Small intestine (tissue), 7 donors: ENCODE measurements at regions not wholly inside any gene's neighbourhood (a gene's known extent, or its start where the extent isn't known, plus 50 kb on each side); places are given as distances from the start of the nearest gene placed in this dataset.
"Not testable (repeated sequence)": the region's sequence is repeated elsewhere in the genome, so short reads cannot be mapped to it uniquely, and the experiment has no call there.

Source experiments
- DNase-seq, 2 donors: peaks; one replicate each; pipeline versions ENCODE4 v3.0.0 to v3.0.0-alpha.2; 2013
- FAIRE-seq: peaks from 2 replicates; lab custom pipeline; 2012; peaks lifted over from hg19 to GRCh38; lab: Jason Lieb, UNC
- H3K27ac ChIP-seq, 3 donors: one replicate each; pipeline ENCODE4 v1.5.1; 2013; ENCODE audit warnings: low read length in 2 of 3, mild to moderate bottlenecking in 2 of 3, control low read depth in 1 of 3, inconsistent platforms in 1 of 3, low read depth in 1 of 3, moderate library complexity in 1 of 3
- H3K27me3 ChIP-seq, 3 donors: one replicate each; pipeline ENCODE4 v1.6.1; 2013; ENCODE audit warnings: low read length in 3 of 3, inconsistent platforms in 1 of 3; ENCODE audit not compliant: control insufficient read depth in 3 of 3, insufficient read depth in 3 of 3
- H3K36me3 ChIP-seq, 3 donors: one replicate each; pipeline ENCODE4 v1.6.1; 2013; ENCODE audit warnings: low read length in 3 of 3, inconsistent platforms in 1 of 3, low read depth in 1 of 3, mild to moderate bottlenecking in 1 of 3, moderate library complexity in 1 of 3; ENCODE audit not compliant: control insufficient read depth in 3 of 3, insufficient read depth in 2 of 3
- H3K4me1 ChIP-seq, 3 donors: one replicate each; pipeline ENCODE4 v1.6.1; 2013; ENCODE audit warnings: low read length in 2 of 3, inconsistent platforms in 1 of 3, low read depth in 1 of 3, mild to moderate bottlenecking in 1 of 3, moderate library complexity in 1 of 3; ENCODE audit not compliant: control insufficient read depth in 3 of 3, insufficient read depth in 2 of 3
- H3K4me3 ChIP-seq, 3 donors: one replicate each; pipeline ENCODE4 v1.5.1; 2013; ENCODE audit warnings: low read length in 3 of 3, control low read depth in 1 of 3, inconsistent platforms in 1 of 3, low read depth in 1 of 3, mild to moderate bottlenecking in 1 of 3, moderate library complexity in 1 of 3
- H3K9me3 ChIP-seq, 2 donors: one replicate each; pipeline ENCODE4 v1.6.1; 2013; ENCODE audit warnings: low read depth in 1 of 2, low read length in 1 of 2; ENCODE audit not compliant: control insufficient read depth in 2 of 2, insufficient read depth in 1 of 2
- WGBS, 3 donors: extraction: QIAGEN DNeasy Blood & Tissue Kit; methylation state at CpG; one replicate each; pipeline ENCODE4 v1.1.7; 2013; 5-methylcytosine and 5-hydroxymethylcytosine counted together
- donor health status: healthy with polysubstance abuse.
- donor health status: control.
- donor health status: control.
- donor health status: Bipolar disorder and iron deficiency.
- donor health status: healthy.

DNA sequence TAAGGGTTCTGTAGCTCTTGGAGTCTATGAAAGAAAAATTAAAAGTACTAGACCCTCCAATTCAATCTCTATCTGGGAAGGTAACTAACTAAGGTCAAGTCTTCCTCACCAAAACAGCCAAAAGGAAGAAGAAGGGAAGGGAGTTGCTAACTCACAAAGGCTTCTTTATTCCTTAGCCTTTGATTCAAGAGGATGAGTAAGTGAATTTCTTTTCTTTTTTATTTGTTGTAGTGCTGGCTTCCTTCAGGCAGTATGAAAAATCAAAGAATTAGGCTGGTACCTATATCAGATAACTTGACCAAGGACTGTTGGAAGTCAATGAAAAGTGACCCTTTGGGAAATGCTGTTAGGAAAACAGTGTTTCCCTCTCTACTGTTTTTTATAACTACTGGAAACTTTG, 144.4 kb upstream of the NRIP1 start:
- H3K27ac ChIP-seq: no peak overlapping the region
- no peak overlapping the region for H3K4me3 ChIP-seq
- DNase-seq: no peak
- no peaks in the 10 kb centered on the region for H3K27me3 ChIP-seq
- no peak for FAIRE-seq
- no peaks in the 10 kb centered on the region for H3K36me3 ChIP-seq
- H3K9me3 ChIP-seq: peaks cover 0 to 4% of the 10 kb centered on the region in 2 donors
- peaks cover 2 to 3% (median 3%) of the 10 kb centered on the region in 3 donors for H3K4me1 ChIP-seq

DNA sequence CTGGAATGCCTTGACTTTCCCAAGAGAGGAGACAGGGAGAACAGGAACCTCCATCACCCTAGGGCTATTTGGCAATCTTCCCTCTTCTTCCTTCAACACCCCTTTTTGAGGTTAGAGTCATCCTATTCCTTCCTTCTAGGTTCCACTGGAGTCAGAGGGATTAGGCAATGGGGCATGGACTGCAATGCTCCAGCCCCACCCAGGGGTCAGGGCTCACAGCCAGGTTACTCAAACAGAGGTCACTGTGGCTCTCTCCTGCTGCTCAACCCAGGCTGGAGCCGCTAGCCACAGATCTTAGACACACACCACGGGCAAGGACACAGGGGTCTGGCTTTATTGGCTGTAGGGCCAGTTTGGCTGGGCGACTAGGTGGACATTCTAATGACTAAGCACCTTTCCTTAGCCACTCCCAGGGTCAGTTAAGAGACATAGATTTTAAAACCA, 145.5 kb upstream of the NRIP1 start:
- Histone ChIP-seq H3K4me3 (no peak overlapping the region), H3K27me3 (no peaks in the 10 kb centered on the region), H3K27ac (no peak overlapping the region), H3K36me3 (no peaks in the 10 kb centered on the region), H3K9me3 (peaks cover 0 to 4% of the 10 kb centered on the region in 2 donors), H3K4me1 (peaks cover 2 to 3% (median 3%) of the 10 kb centered on the region in 3 donors)
- 68 to 84% (median 82%) methylated on average over 3 of the region's 3 CpGs for WGBS, 3 donors
- no peak for FAIRE-seq
- peak; percentile 20 to 50 for DNase-seq

DNA sequence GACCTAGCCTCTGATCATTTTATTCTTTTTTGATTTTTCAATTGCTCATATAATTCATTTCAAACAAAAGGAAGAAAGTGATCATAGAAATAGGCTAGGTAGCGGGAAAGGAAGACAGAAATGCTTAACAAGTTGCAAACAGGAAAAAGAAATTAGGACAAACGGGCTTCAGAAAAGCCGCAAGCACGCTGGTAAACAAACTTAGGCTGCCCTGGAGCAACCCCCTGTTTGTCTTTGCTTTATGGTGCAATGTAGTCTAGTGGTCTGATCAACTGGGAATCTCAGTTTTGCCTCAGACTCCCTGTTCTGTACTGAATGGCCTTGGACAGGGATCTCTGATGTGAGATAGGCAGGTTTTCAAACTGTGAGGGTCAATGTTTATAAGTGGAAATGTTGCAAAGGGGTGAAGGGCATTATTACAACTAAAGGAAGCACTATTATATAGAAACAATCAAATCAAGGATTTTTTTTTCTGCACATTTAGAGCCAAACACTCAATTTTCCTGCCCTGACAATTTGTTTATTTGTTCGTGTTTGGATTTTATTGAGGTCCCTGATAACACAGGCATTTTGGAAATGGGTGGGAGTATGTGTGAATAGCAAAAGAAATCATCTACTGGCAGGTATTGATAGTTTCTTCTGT, 146.8 kb upstream of the NRIP1 start:
- peaks cover 2 to 3% (median 3%) of the 10 kb centered on the region in 3 donors for H3K4me1 ChIP-seq
- H3K27ac ChIP-seq: peak overlapping the region in 1 of 3 donors; percentile 17
- whole genome bisulfite sequencing, 3 donors: 53 to 75% (median 73%) methylated on average over 5 of the region's 5 CpGs
- H3K4me3 ChIP-seq: no peak overlapping the region
- H3K27me3 ChIP-seq: no peaks in the 10 kb centered on the region
- no peaks in the 10 kb centered on the region for H3K36me3 ChIP-seq
- no peak for FAIRE-seq
- DNase-seq: peak in 1 of 2 donors; percentile 15
- peaks cover 0 to 4% of the 10 kb centered on the region in 2 donors for H3K9me3 ChIP-seq

DNA sequence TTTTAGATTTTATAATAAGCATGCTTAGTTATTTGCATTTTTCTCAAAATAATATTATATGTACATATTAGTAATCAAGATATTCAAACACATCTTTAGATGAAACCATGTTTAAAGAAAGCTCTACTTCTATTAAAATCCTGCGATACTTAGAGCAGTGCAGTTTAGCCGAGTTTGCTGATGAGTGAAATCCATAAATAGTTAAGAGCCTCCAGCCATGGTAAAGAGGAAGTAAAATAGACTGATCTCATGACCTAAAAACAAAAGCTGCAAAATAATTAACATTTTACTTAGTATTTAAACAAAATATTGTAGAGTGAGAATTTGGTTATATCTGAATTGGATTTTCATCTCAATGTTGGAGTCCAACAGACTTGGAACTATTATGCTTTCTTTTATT, 147.4 kb upstream of the NRIP1 start:
- no peak overlapping the region for H3K4me3 ChIP-seq
- no peaks in the 10 kb centered on the region for H3K36me3 ChIP-seq
- peaks cover 2 to 3% (median 3%) of the 10 kb centered on the region in 3 donors for H3K4me1 ChIP-seq
- no peak overlapping the region for H3K27ac ChIP-seq
- DNase-seq (no peak), FAIRE-seq (no peak)
- no peaks in the 10 kb centered on the region for H3K27me3 ChIP-seq
- 57 to 85% (median 83%) methylated on average over 2 of the region's 2 CpGs for WGBS, 3 donors
- peaks cover 0 to 4% of the 10 kb centered on the region in 2 donors for H3K9me3 ChIP-seq

DNA sequence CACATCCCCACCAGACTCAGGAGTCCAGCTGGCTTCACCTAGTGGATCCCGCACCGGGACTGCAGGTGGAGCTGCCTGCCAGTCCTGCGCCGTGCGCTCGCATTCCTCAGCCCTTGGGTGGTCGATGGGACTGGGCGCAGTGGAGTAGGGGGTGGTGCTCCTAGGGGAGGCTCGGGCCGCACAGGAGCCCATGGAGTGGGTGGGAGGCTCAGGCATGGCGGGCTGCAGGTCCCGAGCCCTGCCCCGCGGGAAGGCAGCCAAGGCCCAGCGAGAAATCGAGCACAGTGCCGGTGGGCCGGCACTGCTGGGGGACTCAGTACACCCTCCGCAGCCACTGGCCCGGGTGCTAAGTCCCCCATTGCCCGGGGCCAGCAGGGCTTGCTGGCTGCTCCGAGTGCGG, 153.7 kb upstream of the NRIP1 start:
- not testable (repeated sequence) for H3K4me3 ChIP-seq, H3K27me3 ChIP-seq, H3K4me1 ChIP-seq, FAIRE-seq, H3K9me3 ChIP-seq, DNase-seq, H3K36me3 ChIP-seq, H3K27ac ChIP-seq
- WGBS, 3 donors: 95 to 97% (median 97%) methylated on average over 11 to 19 of the region's 23 CpGs

DNA sequence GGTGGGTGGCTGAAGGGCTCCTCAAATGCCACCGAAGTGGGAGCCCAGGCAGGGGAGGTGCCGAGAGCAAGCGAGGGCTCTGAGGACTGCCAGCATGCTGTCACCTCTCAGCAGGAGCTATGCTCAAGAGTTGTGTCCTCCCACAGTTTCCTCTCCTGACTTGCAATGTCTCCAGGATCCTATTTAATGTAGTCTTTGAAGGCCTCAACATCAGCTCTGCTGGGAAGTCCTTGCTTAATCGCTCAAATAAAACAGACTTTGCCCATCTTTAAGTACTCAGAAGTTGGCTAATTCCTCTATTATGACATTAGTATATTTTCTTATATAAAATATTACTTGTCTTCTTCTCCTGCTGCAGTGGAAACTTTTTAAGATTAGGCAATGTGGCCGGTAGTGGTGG, 154.2 kb upstream of the NRIP1 start:
- H3K27ac ChIP-seq: no peak overlapping the region
- peaks cover 0 to 3% (median 0%) of the 10 kb centered on the region in 3 donors for H3K4me1 ChIP-seq
- DNase-seq (no peak), FAIRE-seq (no peak)
- no peaks in the 10 kb centered on the region for H3K27me3 ChIP-seq
- no peaks in the 10 kb centered on the region for H3K9me3 ChIP-seq
- no peaks in the 10 kb centered on the region for H3K36me3 ChIP-seq
- no peak overlapping the region for H3K4me3 ChIP-seq
- 62 to 89% (median 84%) methylated on average over 2 to 5 of the region's 5 CpGs for WGBS, 3 donors

DNA sequence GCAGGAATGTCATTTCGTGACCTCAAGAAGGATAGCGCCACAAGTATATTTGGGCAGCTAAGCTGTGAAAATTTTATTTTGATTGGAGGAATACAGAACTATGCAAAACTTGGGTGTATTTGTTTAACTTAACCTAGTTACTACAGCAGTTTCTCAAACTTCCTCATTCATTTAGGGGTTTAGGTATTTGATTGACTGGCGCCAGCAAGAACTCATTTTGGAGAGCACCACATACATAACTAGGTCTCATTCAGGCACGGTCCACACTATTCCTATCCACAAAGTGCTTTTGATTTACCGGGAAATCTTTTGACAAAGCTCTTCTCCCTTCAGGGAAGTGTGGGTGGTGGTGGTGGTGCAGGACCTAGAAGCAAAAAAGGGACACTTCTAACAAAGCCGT, 155.1 kb upstream of the NRIP1 start:
- no peak overlapping the region for H3K27ac ChIP-seq
- no peaks in the 10 kb centered on the region for H3K9me3 ChIP-seq
- FAIRE-seq: no peak
- H3K36me3 ChIP-seq: no peaks in the 10 kb centered on the region
- no peak overlapping the region for H3K4me3 ChIP-seq
- 58 to 82% (median 79%) methylated on average over 6 of the region's 6 CpGs for WGBS, 3 donors
- no peaks in the 10 kb centered on the region for H3K27me3 ChIP-seq
- no peak for DNase-seq
- peaks cover 0 to 3% (median 0%) of the 10 kb centered on the region in 3 donors for H3K4me1 ChIP-seq

DNA sequence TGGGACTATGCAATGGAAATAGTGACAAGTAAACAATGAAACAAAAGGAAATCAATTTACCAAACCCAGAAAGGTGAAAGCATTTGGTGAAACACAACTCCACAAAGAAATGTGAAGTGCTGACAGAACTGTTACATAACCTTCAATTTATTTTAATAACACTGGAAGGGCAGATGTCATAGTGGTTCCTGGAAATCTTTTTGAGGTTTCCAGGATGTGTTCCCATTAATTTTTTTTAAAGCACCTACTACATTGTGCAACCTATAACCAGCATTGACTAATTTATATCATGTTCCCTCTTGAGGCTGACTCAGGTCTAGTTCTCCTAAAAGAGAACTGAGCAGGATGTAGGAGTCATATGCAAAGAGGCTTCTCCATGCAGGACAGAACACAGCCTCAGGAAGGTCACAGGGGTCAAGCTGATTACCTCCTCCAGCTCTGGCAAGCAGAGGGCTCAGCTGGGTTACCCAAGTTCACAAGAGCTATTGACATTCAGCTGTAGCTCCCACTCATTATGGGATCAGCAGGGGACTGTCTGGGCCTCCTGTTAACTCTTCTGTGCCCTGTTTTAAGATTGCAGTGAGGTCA, 157.1 kb upstream of the NRIP1 start:
- FAIRE-seq (no peak), DNase-seq (peak in 1 of 2 donors; percentile 10)
- no peaks in the 10 kb centered on the region for H3K27me3 ChIP-seq
- H3K4me1 ChIP-seq: peaks cover 0 to 3% (median 0%) of the 10 kb centered on the region in 3 donors
- H3K9me3 ChIP-seq: no peaks in the 10 kb centered on the region
- no peaks in the 10 kb centered on the region for H3K36me3 ChIP-seq
- H3K4me3 ChIP-seq: no peak overlapping the region
- H3K27ac ChIP-seq: peak overlapping the region in 1 of 3 donors; percentile 12
